ENCODE measurements at regions not wholly inside any gene's neighbourhood (a gene's known extent, or its start where the extent isn't known, plus 50 kb on each side); places are given as distances from the start of the nearest gene placed in this dataset.

DNA sequence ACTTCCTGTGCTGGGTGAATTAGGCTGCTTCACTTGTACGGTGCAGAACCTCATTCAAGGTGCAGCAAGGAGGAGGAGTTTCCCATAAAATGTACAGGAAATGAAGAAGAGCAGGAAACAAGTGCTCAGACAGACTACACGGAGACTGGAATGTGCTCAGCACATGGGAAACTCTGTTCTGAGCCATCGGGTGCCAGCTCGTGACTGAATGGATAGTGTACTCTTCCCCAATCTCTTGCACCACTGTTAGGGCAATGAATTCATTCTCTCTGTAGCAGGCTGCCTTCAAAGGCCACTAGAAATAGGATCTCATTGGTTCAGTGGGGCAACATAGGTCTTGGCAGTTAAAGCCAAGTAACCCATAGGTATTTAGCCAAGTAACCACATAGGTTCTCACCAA is 200.0 kb upstream of the LDB2 start:
- TF ChIP-seq EP300 (IDR thresholded peaks at IDR 0.05) (no peak), POLR2A (IDR thresholded peaks at IDR 0.05) (no peak), POLR2AphosphoS5 (IDR thresholded peaks at IDR 0.05) (no peak)
- TF ChIP-seq, protein P1, sequence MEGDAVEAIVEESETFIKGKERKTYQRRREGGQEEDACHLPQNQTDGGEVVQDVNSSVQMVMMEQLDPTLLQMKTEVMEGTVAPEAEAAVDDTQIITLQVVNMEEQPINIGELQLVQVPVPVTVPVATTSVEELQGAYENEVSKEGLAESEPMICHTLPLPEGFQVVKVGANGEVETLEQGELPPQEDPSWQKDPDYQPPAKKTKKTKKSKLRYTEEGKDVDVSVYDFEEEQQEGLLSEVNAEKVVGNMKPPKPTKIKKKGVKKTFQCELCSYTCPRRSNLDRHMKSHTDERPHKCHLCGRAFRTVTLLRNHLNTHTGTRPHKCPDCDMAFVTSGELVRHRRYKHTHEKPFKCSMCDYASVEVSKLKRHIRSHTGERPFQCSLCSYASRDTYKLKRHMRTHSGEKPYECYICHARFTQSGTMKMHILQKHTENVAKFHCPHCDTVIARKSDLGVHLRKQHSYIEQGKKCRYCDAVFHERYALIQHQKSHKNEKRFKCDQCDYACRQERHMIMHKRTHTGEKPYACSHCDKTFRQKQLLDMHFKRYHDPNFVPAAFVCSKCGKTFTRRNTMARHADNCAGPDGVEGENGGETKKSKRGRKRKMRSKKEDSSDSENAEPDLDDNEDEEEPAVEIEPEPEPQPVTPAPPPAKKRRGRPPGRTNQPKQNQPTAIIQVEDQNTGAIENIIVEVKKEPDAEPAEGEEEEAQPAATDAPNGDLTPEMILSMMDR (IDR thresholded peaks at IDR 0.05) = no peak

Data from suprapubic skin (tissue), 4 donors.